ENCODE measurements at regions not wholly inside any gene's neighbourhood (a gene's known extent, or its start where the extent isn't known, plus 50 kb on each side); places are given as distances from the start of the nearest gene placed in this dataset.

GRCh38 chr5:20158006-20158405, 170.0 kb upstream of the CDH18 start:
- Histone ChIP-seq H3K36me3 (ENCODE audit: low read depth) (no peaks in the 10 kb centered on the region), H3K4me2 (no peak overlapping the region), H3K4me3 (no peak overlapping the region), H4K20me1 (ENCODE audit: insufficient read depth) (no peaks in the 10 kb centered on the region), H3K4me1 (replicated peaks; ENCODE audit: insufficient read depth) (no peaks in the 10 kb centered on the region), H2AFZ (no peak overlapping the region; the same call in 1 of the 2 replicates), H3K9me2 (ENCODE audit: insufficient read depth) (0 out of 2 replicates have a peak, but pooled peaks cover 12% of the 10 kb centered on the region), H3F3A (ENCODE audit: insufficient read depth, low read depth) (no peaks in the 10 kb centered on the region), H3K27ac (no peak overlapping the region), H3K79me2 (ENCODE audit: low read depth) (no peaks in the 10 kb centered on the region), H3K9me3 (ENCODE audit: insufficient read depth, low read depth) (no peaks in the 10 kb centered on the region), H3K27me3 (ENCODE audit: insufficient read depth, low read depth) (no peaks in the 10 kb centered on the region)
- POLR2A ChIA-PET (ENCODE audit: unreplicated experiment) = no interaction called here
- TF ChIP-seq EZH2 (IDR thresholded peaks at IDR 0.05; ENCODE audit: low read depth) = no peak
- intact Hi-C loops (cut with micrococcal nuclease; ENCODE audit: unreplicated experiment) = no loop called here
- CTCF ChIA-PET = no interaction called here
- BruUV-seq (replicated peaks) = no TSS peak
- no peak for DNase-seq

DNA sequence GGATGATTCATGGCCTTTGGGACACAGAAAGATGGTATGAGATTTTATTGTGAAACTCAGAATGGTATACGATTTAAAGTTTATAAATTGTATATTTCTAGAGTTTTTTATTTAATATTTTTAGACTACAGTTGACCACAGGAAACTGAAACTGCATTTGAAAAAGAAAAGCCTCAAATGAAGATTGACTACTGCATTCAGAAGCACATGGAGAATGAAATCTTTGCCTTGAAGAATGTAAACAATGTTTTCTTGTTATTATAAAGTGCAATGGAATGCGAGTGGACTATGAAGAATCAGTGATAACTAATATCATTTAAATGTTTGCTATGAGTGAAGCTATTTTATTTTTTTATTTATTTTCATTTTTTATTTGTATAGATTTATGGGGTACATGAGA, 169.1 kb upstream of the CDH18 start:
- intact Hi-C loops (cut with micrococcal nuclease; ENCODE audit: unreplicated experiment) = no loop called here

DNA sequence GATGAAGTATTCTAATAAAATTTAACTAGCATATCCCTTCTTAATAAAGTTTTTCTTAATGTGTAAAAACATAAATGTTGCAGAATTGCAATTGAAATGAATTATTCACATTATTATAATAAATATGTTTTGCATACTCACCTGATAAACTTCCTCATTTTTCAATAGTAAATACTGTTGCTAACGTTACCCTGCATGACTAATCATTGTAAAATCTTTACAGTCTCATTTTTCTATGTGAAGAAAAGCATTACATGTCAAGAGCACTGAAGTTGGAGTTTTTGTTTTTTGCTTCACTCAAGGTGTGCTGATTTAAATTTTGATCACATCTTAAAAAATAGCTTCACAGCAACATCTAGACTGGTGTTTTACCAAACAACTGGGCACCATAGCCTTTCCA, 157.2 kb upstream of the CDH18 start:
- TF ChIP-seq, protein P1, sequence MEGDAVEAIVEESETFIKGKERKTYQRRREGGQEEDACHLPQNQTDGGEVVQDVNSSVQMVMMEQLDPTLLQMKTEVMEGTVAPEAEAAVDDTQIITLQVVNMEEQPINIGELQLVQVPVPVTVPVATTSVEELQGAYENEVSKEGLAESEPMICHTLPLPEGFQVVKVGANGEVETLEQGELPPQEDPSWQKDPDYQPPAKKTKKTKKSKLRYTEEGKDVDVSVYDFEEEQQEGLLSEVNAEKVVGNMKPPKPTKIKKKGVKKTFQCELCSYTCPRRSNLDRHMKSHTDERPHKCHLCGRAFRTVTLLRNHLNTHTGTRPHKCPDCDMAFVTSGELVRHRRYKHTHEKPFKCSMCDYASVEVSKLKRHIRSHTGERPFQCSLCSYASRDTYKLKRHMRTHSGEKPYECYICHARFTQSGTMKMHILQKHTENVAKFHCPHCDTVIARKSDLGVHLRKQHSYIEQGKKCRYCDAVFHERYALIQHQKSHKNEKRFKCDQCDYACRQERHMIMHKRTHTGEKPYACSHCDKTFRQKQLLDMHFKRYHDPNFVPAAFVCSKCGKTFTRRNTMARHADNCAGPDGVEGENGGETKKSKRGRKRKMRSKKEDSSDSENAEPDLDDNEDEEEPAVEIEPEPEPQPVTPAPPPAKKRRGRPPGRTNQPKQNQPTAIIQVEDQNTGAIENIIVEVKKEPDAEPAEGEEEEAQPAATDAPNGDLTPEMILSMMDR (conservative IDR thresholded peaks at IDR 0.05) = no peak
- ChIA-PET CTCF (no interaction called here), POLR2A (ENCODE audit: unreplicated experiment) (no interaction called here)
- intact Hi-C loops (cut with micrococcal nuclease; ENCODE audit: unreplicated experiment) = no loop called here
- no peaks in the 10 kb centered on the region for H3K27me3 ChIP-seq (ENCODE audit: insufficient read depth, low read depth)
- H3K4me3 ChIP-seq = no peak overlapping the region
- H3K9me3 ChIP-seq (ENCODE audit: insufficient read depth, low read depth) = no peaks in the 10 kb centered on the region
- no peaks in the 10 kb centered on the region for H3K9me2 ChIP-seq (ENCODE audit: insufficient read depth)
- no peak for DNase-seq
- H3K27ac ChIP-seq = no peak overlapping the region
- no peaks in the 10 kb centered on the region for H3F3A ChIP-seq (ENCODE audit: insufficient read depth, low read depth)
- H2AFZ ChIP-seq = no peak overlapping the region
- H3K4me2 ChIP-seq = no peak overlapping the region
- H3K79me2 ChIP-seq (ENCODE audit: low read depth) = no peaks in the 10 kb centered on the region
- no TSS peak for BruUV-seq (replicated peaks)
- no peaks in the 10 kb centered on the region for H3K4me1 ChIP-seq (replicated peaks; ENCODE audit: insufficient read depth)
- H4K20me1 ChIP-seq (ENCODE audit: insufficient read depth) = no peaks in the 10 kb centered on the region
- no peaks in the 10 kb centered on the region for H3K36me3 ChIP-seq (ENCODE audit: low read depth)

More for the DNA sequence above, 169.1 kb upstream of the CDH18 start:
- Histone ChIP-seq H3K4me3 (no peak overlapping the region), H3K9me3 (ENCODE audit: insufficient read depth, low read depth) (no peaks in the 10 kb centered on the region), H3K27me3 (ENCODE audit: insufficient read depth, low read depth) (no peaks in the 10 kb centered on the region), H3K36me3 (ENCODE audit: low read depth) (no peaks in the 10 kb centered on the region), H3K4me1 (replicated peaks; ENCODE audit: insufficient read depth) (no peaks in the 10 kb centered on the region), H2AFZ (no peak overlapping the region), H3K27ac (no peak overlapping the region), H3K4me2 (no peak overlapping the region), H4K20me1 (ENCODE audit: insufficient read depth) (no peaks in the 10 kb centered on the region), H3F3A (ENCODE audit: insufficient read depth, low read depth) (no peaks in the 10 kb centered on the region), H3K9me2 (ENCODE audit: insufficient read depth) (0 out of 2 replicates have a peak, but pooled peaks cover 12% of the 10 kb centered on the region), H3K79me2 (ENCODE audit: low read depth) (no peaks in the 10 kb centered on the region)
- ChIA-PET POLR2A (ENCODE audit: unreplicated experiment) (no interaction called here), CTCF (interaction anchor here (0.7 kb wide), 1 partner anchor 9 kb away, joined by 6 read pairs; no protein-coding TSS in a partner anchor)
- DNase-seq = no peak
- BruUV-seq (replicated peaks) = no TSS peak
- no peak for TF ChIP-seq EZH2 (IDR thresholded peaks at IDR 0.05; ENCODE audit: low read depth)
- TF ChIP-seq, protein P1 (conservative IDR thresholded peaks at IDR 0.05) = no peak

DNA sequence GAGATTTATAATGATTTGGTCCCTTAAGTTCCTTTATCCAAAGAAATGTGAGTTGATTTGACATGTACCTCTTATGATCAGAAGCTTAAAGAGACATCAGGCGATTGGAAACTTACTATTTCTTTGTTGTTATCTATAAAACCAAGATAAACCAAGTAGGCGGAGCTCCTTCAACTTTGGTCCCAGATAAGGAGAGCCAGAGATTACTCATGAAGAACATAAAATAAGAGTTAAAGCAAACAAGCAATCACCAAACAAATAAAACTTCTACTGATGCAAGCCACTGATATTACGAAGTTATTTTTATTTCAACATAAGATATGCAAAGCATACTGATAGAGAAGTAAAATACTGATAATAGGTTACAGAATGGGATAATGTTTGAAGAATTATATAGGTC, 141.5 kb upstream of the CDH18 start:
- no TSS peak for BruUV-seq (replicated peaks)
- Histone ChIP-seq H4K20me1 (ENCODE audit: insufficient read depth) (no peaks in the 10 kb centered on the region), H3K36me3 (ENCODE audit: low read depth) (no peaks in the 10 kb centered on the region), H3K4me2 (no peak overlapping the region), H3K27ac (no peak overlapping the region), H3K4me1 (replicated peaks; ENCODE audit: insufficient read depth) (no peaks in the 10 kb centered on the region), H3K4me3 (no peak overlapping the region), H3F3A (ENCODE audit: insufficient read depth, low read depth) (no peaks in the 10 kb centered on the region), H2AFZ (no peak overlapping the region), H3K9me2 (ENCODE audit: insufficient read depth) (no peaks in the 10 kb centered on the region), H3K9me3 (ENCODE audit: insufficient read depth, low read depth) (no peaks in the 10 kb centered on the region), H3K79me2 (ENCODE audit: low read depth) (no peaks in the 10 kb centered on the region), H3K27me3 (ENCODE audit: insufficient read depth, low read depth) (no peaks in the 10 kb centered on the region)
- DNase-seq = no peak
- intact Hi-C loops (cut with micrococcal nuclease; ENCODE audit: unreplicated experiment) = no loop called here
- ChIA-PET CTCF (no interaction called here), POLR2A (ENCODE audit: unreplicated experiment) (no interaction called here)
- TF ChIP-seq, protein P1 (conservative IDR thresholded peaks at IDR 0.05) = no peak
- no peak for TF ChIP-seq EZH2 (IDR thresholded peaks at IDR 0.05; ENCODE audit: low read depth)

All from PC-9 (cell line).